Ovary (tissue), 3 donors: ENCODE measurements at regions not wholly inside any gene's neighbourhood (a gene's known extent, or its start where the extent isn't known, plus 50 kb on each side); places are given as distances from the start of the nearest gene placed in this dataset.

Experiments
- EP300 ChIP-seq: sonication (generic); formaldehyde crosslinking; IDR thresholded peaks from one replicate; pipeline ENCODE4 v1.6.1; 2017; ENCODE audit warnings: antibody characterized with exemption
- POLR2A ChIP-seq: fragments of 450-650 bp; IDR thresholded peaks from one replicate; pipeline ENCODE4 v1.6.1; 2017; ENCODE audit warnings: antibody characterized with exemption, mild to moderate bottlenecking, moderate library complexity
- TF ChIP-seq, protein P1 (sequence below), 3 donors: fragments of 450-650 bp in 2 of 3; fragments of 200-600 bp in 1 of 3; IDR thresholded peaks; one replicate each; pipeline versions ENCODE4 v1.5.1 to v1.8.0; 2016 to 2022; ENCODE audit warnings: antibody characterized with exemption in 3 of 3, mild to moderate bottlenecking in 1 of 3
- donor health status: DM: no; HTN: no; CAD: no.

DNA sequence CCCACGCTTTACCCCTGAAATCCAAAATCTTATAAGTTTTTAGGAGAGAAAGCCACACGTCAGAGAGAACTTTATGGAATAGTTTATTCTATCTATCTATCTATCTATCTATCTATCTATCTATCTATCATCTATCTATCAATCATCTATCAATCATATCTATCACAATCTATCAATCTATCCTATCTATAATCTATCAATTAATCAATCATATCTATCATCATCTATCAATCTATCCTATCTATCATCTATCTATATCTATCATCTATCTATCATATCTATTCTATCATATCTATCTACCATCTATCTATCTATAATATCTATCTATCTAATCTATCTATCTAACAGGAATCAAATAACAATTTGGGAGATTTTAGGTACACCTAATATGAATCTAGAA lies 115.1 kb downstream of the FGF9 start:
- TF ChIP-seq, protein P1, sequence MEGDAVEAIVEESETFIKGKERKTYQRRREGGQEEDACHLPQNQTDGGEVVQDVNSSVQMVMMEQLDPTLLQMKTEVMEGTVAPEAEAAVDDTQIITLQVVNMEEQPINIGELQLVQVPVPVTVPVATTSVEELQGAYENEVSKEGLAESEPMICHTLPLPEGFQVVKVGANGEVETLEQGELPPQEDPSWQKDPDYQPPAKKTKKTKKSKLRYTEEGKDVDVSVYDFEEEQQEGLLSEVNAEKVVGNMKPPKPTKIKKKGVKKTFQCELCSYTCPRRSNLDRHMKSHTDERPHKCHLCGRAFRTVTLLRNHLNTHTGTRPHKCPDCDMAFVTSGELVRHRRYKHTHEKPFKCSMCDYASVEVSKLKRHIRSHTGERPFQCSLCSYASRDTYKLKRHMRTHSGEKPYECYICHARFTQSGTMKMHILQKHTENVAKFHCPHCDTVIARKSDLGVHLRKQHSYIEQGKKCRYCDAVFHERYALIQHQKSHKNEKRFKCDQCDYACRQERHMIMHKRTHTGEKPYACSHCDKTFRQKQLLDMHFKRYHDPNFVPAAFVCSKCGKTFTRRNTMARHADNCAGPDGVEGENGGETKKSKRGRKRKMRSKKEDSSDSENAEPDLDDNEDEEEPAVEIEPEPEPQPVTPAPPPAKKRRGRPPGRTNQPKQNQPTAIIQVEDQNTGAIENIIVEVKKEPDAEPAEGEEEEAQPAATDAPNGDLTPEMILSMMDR (IDR thresholded peaks at IDR 0.05): no peak
- no peak for TF ChIP-seq POLR2A
- TF ChIP-seq EP300: no peak
